ENCODE measurements at regions not wholly inside any gene's neighbourhood (a gene's known extent, or its start where the extent isn't known, plus 50 kb on each side); places are given as distances from the start of the nearest gene placed in this dataset.

DNA sequence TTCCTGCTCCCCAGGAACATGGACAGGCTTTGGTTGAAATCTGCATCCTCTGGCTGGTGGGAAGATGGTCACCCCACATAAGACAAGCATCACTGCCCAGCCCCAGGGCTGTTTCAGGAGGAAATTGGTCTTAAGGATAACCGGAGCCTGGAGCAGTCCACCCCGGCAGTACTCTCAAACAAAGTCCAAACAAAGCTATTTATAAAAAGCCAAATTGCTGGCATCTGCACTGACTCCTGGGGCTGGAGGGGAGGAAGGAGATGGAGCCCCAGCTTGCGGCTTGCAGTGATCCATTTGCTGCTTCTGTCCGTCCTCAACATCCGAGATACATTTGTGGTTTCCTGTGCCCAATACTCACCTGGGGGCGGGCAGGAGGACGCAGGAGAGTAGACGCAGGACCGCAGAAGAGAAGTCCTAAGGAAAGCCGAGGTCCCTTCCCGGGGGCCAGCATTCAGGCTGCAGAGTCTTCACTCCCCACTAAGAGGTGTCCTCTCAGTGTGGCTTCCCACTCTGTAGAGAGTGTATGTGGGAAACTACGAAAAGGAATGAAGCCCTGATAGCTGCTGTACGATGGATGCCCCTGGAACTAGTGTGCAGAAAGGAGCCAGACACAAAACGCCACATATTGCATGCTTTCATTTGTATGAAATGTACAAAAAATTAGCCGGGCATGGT lies 107.3 kb upstream of the FGF3 start:
- Histone ChIP-seq H3K4me1 (ENCODE audit: insufficient read depth, low read length) (no peaks in the 10 kb centered on the region), H3K9me3 (ENCODE audit: control insufficient read depth in 1 of 2, low read length in 2 of 2) (no peaks in the 10 kb centered on the region), H3K27me3 (ENCODE audit: insufficient read depth, low read length) (peaks cover 14% of the 10 kb centered on the region), H3K36me3 (ENCODE audit: insufficient read depth, low read length) (no peaks in the 10 kb centered on the region), H3K27ac (ENCODE audit: low read depth, low read length) (no peak overlapping the region), H3K4me3 (ENCODE audit: low read length in 2 of 2) (no peak overlapping the region)
- Mint-ChIP-seq H3K36me3 (no peaks in the 10 kb centered on the region), H3K4me3 (no peak overlapping the region), H3K4me1 (peaks cover 0 to 11% (median 4%) of the 10 kb centered on the region in 4 donors), H3K27ac (no peak overlapping the region), H3K9me3 (peaks cover 0 to 3% (median under 1%) of the 10 kb centered on the region in 8 donors), H3K27me3 (peaks cover 37 to 42% of the 10 kb centered on the region in 2 donors)
- CTCF ChIA-PET (ENCODE audit: partially characterized antibody) = no interaction called here
- POLR2A ChIA-PET (ENCODE audit: partially characterized antibody) = no interaction called here
- no peak for DNase-seq
- intact Hi-C loops (cut with micrococcal nuclease) = no loop called here

- Mint-ChIP-seq H3K4me1 (peaks cover 0 to 8% (median 4%) of the 10 kb centered on the region in 4 donors), H3K36me3 (no peaks in the 10 kb centered on the region), H3K4me3 (no peak overlapping the region), H3K27me3 (peaks cover 33 to 41% of the 10 kb centered on the region in 2 donors), H3K27ac (no peak overlapping the region), H3K9me3 (peaks cover 0 to 3% (median under 1%) of the 10 kb centered on the region in 8 donors)
- Histone ChIP-seq H3K4me3 (ENCODE audit: low read length in 2 of 2) (no peak overlapping the region), H3K4me1 (ENCODE audit: insufficient read depth, low read length) (no peaks in the 10 kb centered on the region), H3K36me3 (ENCODE audit: insufficient read depth, low read length) (no peaks in the 10 kb centered on the region), H3K27me3 (ENCODE audit: insufficient read depth, low read length) (peaks cover 14% of the 10 kb centered on the region), H3K27ac (ENCODE audit: low read depth, low read length) (no peak overlapping the region), H3K9me3 (ENCODE audit: control insufficient read depth in 1 of 2, low read length in 2 of 2) (no peaks in the 10 kb centered on the region)
- no peak for DNase-seq
- ChIA-PET CTCF (ENCODE audit: partially characterized antibody) (interaction anchor here (1.0 to 1.2 kb wide), 2 partner anchors 9 to 12 kb away, joined by 3 read pairs; no protein-coding TSS in a partner anchor), POLR2A (ENCODE audit: partially characterized antibody) (no interaction called here)
- intact Hi-C loops (cut with micrococcal nuclease) = no loop called here
Observed at GRCh38 chr11:69928121-69928520, 108.9 kb upstream of the FGF3 start.

DNA sequence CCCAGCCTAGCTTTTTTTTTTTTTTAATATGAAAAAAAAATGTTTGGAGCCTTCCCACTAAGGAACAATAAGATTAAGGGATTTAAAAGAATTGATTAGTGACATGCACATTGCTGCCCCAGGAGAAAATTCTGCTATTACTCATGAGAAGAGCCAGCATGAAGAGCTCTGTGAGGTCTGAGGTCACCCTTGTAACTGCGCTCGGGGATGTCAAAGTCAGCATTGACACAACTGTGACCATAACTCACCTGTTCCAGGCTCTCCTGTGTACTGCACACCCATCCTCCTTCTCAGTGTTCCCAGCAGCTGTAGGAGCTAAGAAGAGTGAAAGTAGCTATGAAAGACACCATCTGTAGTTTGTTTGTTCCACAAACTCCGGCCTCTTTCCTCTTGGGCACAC lies 109.8 kb upstream of the FGF3 start:
- POLR2A ChIA-PET (ENCODE audit: partially characterized antibody) = no interaction called here
- H3K27ac ChIP-seq (ENCODE audit: low read depth, low read length) = no peak overlapping the region
- no peaks in the 10 kb centered on the region for H3K9me3 ChIP-seq (ENCODE audit: control insufficient read depth in 1 of 2, low read length in 2 of 2)
- H3K36me3 Mint-ChIP-seq = no peaks in the 10 kb centered on the region
- intact Hi-C loops (cut with micrococcal nuclease) = no loop called here
- H3K27me3 ChIP-seq (ENCODE audit: insufficient read depth, low read length) = peaks cover 14% of the 10 kb centered on the region
- DNase-seq = no peak
- H3K27me3 Mint-ChIP-seq = peaks cover 26 to 36% of the 10 kb centered on the region in 2 donors
- H3K27ac Mint-ChIP-seq = no peak overlapping the region
- H3K4me3 Mint-ChIP-seq = no peak overlapping the region
- H3K4me3 ChIP-seq (ENCODE audit: low read length in 2 of 2) = no peak overlapping the region
- H3K36me3 ChIP-seq (ENCODE audit: insufficient read depth, low read length) = no peaks in the 10 kb centered on the region
- CTCF ChIA-PET (ENCODE audit: partially characterized antibody) = interaction anchor here (1.0 to 1.2 kb wide), 2 partner anchors 10 to 13 kb away, joined by 3 read pairs; no protein-coding TSS in a partner anchor
- H3K4me1 ChIP-seq (ENCODE audit: insufficient read depth, low read length) = no peaks in the 10 kb centered on the region
- H3K9me3 Mint-ChIP-seq = peaks cover 0 to 3% (median under 1%) of the 10 kb centered on the region in 8 donors
- peaks cover 0 to 8% (median 4%) of the 10 kb centered on the region in 4 donors for H3K4me1 Mint-ChIP-seq

DNA sequence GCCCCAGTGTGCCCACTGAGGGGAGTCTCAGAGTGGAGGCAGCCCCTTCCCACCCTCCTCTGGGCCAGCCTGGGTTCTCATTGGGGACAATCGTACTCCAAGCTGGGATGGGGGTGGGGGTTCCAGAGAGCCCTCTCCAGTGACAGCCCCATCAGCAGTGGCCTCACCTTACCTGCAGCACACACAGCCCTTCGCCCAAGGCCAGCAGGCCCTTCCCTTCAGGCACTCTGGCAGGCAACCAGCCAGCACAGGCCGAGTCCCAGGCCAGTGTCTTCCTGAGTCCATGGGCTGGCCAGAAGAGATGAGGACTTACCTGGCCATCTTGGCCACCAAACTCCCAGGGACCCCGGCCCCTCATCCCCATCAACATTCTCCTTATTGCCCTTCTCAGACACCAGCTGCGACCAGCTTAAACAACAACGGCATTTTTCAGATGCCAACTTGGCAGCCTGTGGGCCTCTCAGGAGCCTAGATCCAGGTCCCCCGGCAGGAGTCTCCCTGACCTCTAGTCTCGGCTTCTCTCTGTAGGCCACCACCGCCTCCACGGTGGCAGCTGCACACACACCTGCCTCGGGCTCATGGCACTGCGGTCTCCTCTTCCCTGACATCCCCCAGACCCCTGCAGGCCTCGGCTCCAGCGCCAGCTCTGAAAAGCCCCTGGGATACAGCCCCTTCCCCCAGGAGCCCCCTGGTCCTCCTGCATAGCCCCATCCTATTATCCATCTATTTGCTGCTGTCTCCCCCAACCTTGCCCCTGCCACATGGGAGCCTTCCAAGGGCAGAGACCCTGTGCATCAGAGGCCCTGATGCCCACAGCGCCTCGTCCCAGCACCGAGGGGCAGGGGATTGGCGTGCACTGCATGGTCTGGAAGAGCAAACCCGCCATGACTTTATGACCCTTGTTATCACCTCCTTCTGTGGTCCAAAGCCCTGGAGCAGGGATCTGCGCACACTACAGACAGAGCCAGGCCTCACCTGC lies 111.2 kb upstream of the FGF3 start:
- intact Hi-C loops (cut with micrococcal nuclease) = no loop called here
- H3K4me1 Mint-ChIP-seq = peaks cover 0 to 6% (median 3%) of the 10 kb centered on the region in 4 donors
- H3K27ac Mint-ChIP-seq = no peak overlapping the region
- peaks cover 0 to 4% (median 0%) of the 10 kb centered on the region in 8 donors for H3K9me3 Mint-ChIP-seq
- ChIA-PET CTCF (ENCODE audit: partially characterized antibody) (no interaction called here), POLR2A (ENCODE audit: partially characterized antibody) (no interaction called here)
- Histone ChIP-seq H3K4me3 (ENCODE audit: low read length in 2 of 2) (no peak overlapping the region), H3K27me3 (ENCODE audit: insufficient read depth, low read length) (peaks cover 13% of the 10 kb centered on the region), H3K36me3 (ENCODE audit: insufficient read depth, low read length) (no peaks in the 10 kb centered on the region), H3K9me3 (ENCODE audit: control insufficient read depth in 1 of 2, low read length in 2 of 2) (no peaks in the 10 kb centered on the region), H3K4me1 (ENCODE audit: insufficient read depth, low read length) (no peaks in the 10 kb centered on the region), H3K27ac (ENCODE audit: low read depth, low read length) (no peak overlapping the region)
- H3K4me3 Mint-ChIP-seq = no peak overlapping the region
- DNase-seq = no peak
- peaks cover 19 to 34% of the 10 kb centered on the region in 2 donors for H3K27me3 Mint-ChIP-seq
- H3K36me3 Mint-ChIP-seq = no peaks in the 10 kb centered on the region

- ChIA-PET CTCF (ENCODE audit: partially characterized antibody) (no interaction called here), POLR2A (ENCODE audit: partially characterized antibody) (no interaction called here)
- Histone ChIP-seq H3K4me3 (ENCODE audit: low read length in 2 of 2) (no peak overlapping the region), H3K4me1 (ENCODE audit: insufficient read depth, low read length) (no peaks in the 10 kb centered on the region), H3K36me3 (ENCODE audit: insufficient read depth, low read length) (no peaks in the 10 kb centered on the region), H3K27ac (ENCODE audit: low read depth, low read length) (no peak overlapping the region), H3K9me3 (ENCODE audit: control insufficient read depth in 1 of 2, low read length in 2 of 2) (no peaks in the 10 kb centered on the region), H3K27me3 (ENCODE audit: insufficient read depth, low read length) (peaks cover 3% of the 10 kb centered on the region)
- H3K9me3 Mint-ChIP-seq = peaks cover 0 to 4% (median 3%) of the 10 kb centered on the region in 8 donors
- intact Hi-C loops (cut with micrococcal nuclease) = no loop called here
- H3K27ac Mint-ChIP-seq = no peak overlapping the region
- no peaks in the 10 kb centered on the region for H3K4me1 Mint-ChIP-seq
- H3K27me3 Mint-ChIP-seq = peaks cover 16 to 26% of the 10 kb centered on the region in 2 donors
- H3K36me3 Mint-ChIP-seq = no peaks in the 10 kb centered on the region
- no peak overlapping the region for H3K4me3 Mint-ChIP-seq
- no peak for DNase-seq
Observed at GRCh38 chr11:69931060-69931910, 112.1 kb upstream of the FGF3 start.

GRCh38 chr11:69931994-69932910 lies 113.0 kb upstream of the FGF3 start:
- Mint-ChIP-seq H3K27me3 (peaks cover 13 to 20% of the 10 kb centered on the region in 2 donors), H3K4me1 (no peaks in the 10 kb centered on the region), H3K9me3 (peaks cover 0 to 12% (median 3%) of the 10 kb centered on the region in 8 donors), H3K36me3 (no peaks in the 10 kb centered on the region), H3K27ac (no peak overlapping the region), H3K4me3 (no peak overlapping the region)
- no peaks in the 10 kb centered on the region for H3K9me3 ChIP-seq (ENCODE audit: control insufficient read depth in 1 of 2, low read length in 2 of 2)
- intact Hi-C loops (cut with micrococcal nuclease) = no loop called here
- no peaks in the 10 kb centered on the region for H3K36me3 ChIP-seq (ENCODE audit: insufficient read depth, low read length)
- H3K4me3 ChIP-seq (ENCODE audit: low read length in 2 of 2) = no peak overlapping the region
- ChIA-PET POLR2A (ENCODE audit: partially characterized antibody) (no interaction called here), CTCF (ENCODE audit: partially characterized antibody) (no interaction called here)
- no peak for DNase-seq
- no peak overlapping the region for H3K27ac ChIP-seq (ENCODE audit: low read depth, low read length)
- no peaks in the 10 kb centered on the region for H3K27me3 ChIP-seq (ENCODE audit: insufficient read depth, low read length)
- no peaks in the 10 kb centered on the region for H3K4me1 ChIP-seq (ENCODE audit: insufficient read depth, low read length)

Measured in CD4-positive, alpha-beta memory T cell (primary cell).